HuH-7 (cell line): ENCODE measurements at regions not wholly inside any gene's neighbourhood (a gene's known extent, or its start where the extent isn't known, plus 50 kb on each side); places are given as distances from the start of the nearest gene placed in this dataset.
"Not testable (repeated sequence)": the region's sequence is repeated elsewhere in the genome, so short reads cannot be mapped to it uniquely, and the experiment has no call there.

ENCODE experiments used
- DNase-seq: peaks from one replicate; pipeline ENCODE4 v3.0.0; 2011; ENCODE audit warnings: low spot score

DNA sequence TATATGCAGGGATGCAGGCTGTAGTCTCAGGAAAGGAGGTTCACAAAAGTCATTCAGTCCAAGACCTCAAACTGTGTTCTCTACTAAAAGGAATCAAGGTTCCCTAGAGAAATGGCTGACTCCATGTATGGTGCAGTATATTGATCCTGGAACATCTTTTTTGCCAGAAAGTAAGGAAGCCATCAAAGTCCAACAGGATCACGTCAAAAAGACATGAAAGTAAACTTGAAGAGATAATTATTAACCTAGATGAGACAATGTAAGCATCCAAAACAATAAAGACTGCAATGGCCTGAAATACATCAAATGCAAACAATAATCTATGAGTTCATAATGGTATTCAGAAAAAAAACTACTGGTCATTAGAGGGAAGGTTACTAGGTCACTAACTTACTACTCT is 115.6 kb upstream of the FABP2 start:
- DNase-seq, result not testable (repeated sequence)

DNA sequence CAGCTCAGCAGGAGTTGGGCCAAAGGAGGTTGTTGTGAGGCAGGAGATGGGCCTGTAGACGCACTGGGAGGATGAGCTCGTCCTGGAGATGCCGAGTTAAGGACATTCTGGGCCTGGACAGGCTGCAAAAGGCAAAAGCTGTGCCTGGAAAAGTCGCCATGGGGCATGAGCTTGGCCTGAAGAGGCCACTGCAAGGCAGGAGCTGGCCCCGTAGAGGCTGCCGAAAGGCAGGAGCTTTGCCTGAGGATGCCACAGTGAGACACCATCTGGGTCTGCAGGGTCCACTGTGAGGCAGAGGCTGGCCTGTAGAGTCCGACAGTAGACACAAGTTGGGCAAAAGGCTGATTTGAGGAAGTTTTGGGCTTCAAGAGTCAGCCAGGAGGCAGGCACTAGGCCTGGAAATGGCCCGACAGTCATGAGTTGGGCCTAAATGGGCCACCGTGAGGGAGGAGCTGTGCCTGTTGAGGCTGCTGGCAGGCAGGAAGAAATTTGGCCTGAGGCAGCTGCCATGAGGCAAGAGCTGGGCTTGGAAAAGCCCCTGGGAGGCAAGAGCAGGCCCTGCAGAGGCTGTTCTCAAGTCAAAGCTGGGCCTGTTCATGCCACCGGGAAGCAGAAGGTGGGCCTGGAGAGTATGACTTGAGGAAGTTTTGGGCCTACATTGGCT is 86.8 kb upstream of the FABP2 start:
- DNase-seq, result not testable (repeated sequence)

- not testable (repeated sequence) for DNase-seq
Measured at GRCh38 chr4:119406721-119407460, 85.0 kb upstream of the FABP2 start.

- DNase-seq, result not testable (repeated sequence)
Measured at GRCh38 chr4:119406041-119406440, 84.1 kb upstream of the FABP2 start.

DNA sequence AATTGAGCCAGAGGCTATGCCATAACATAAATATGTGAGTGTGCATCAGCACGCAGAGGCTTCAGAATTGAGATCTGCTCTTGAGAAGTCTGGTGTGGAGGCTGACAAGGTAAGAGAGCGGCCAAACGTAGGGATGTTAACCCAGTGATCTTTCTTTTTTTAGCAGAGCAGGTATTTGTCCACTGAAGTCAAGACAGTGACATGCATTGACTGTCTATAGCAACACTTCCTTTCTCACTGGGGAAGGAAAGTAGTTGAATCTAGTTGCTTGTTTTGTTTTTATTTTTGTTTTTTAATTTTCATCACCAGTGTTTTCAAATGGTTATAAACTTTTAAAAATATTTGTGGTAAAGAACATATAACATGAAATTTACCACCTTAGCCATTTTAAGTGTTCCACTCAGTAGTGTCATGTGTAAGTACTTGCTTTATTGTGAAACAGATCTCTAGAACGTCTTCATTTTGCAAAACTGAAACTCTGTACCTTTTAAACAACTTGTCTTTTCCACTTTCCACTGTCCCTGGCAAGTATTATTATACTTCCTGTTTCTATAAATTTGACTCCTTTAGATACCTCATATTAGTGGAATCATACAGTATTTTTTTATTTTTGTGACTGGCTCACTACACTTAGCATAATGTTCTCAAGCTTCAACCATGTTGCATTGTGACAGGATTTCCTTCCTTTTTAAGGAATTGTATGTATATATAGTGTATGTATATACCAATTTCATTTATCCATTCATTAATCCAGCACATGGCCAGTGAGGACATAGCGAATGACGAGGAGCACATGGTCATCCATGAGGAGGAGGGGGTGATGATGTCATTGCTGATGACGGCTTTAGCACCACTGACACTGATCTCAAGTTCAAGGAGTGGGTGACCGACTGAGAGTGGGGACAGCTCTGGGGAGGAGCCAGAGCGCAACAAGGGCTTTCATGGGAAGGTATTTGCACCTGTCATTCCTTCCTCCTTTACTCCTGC is 80.7 kb upstream of the FABP2 start:
- DNase-seq, result not testable (repeated sequence)

- not testable (repeated sequence) for DNase-seq
Measured at GRCh38 chr4:119395701-119396100, 73.8 kb upstream of the FABP2 start.

- DNase-seq, result peak; percentile 25
Measured at GRCh38 chr4:119394826-119395225, 72.9 kb upstream of the FABP2 start.

DNA sequence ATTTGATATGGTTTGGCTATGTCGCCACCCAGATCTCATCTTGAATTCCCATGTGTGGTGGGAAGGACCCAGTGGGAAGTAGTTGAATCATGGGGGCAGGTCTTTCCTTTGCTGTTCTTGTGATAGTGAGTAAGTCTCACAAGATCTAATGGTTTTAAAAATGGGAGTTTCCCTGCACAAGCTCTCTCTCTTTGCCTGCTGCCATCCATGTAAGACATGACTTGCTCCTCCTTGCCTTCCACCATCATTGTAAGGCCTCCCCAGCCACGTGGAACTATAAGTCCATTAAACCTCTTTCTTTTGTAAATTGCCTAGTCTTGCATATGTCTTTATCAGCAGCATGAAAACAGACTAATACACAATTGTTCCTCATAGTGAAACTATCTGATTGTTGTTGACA is 66.9 kb upstream of the FABP2 start:
- not testable (repeated sequence) for DNase-seq

DNA sequence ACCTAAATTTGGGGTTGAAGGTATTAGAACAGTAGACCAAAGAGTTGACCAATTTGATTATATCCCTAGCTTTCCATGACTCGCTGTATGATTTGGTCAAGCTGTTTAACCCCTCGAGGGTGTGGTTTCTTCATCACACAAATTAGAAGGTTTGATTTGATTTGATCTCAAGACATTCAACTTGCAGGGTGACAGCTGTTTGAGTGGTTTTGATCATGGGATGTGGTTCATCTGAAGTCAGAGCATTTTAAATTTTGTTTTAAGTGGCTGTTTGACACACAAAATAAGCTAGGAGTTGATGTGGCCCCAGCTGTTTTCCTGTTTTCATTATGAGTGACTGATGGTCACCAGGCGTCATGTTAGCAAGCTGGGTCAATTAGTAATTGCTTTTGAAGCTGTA is 52.7 kb upstream of the FABP2 start:
- not testable (repeated sequence) for DNase-seq

GRCh38 chr4:119372316-119373062 is 50.6 kb upstream of the FABP2 start:
- not testable (repeated sequence) for DNase-seq
